WI38 (cell line): ENCODE measurements at regions not wholly inside any gene's neighbourhood (a gene's known extent, or its start where the extent isn't known, plus 50 kb on each side); places are given as distances from the start of the nearest gene placed in this dataset.

Experiments
- H3K4me3 ChIP-seq: 2 replicates; pipeline ENCODE4 v1.5.1; 2011; ENCODE audit warnings: low read depth, mild to moderate bottlenecking, control low read depth, low read length
- CTCF ChIP-seq: IDR thresholded peaks from 2 replicates; pipeline ENCODE4 v1.5.1; 2012; ENCODE audit warnings: low read depth, mild to moderate bottlenecking, control low read depth, low read length

DNA sequence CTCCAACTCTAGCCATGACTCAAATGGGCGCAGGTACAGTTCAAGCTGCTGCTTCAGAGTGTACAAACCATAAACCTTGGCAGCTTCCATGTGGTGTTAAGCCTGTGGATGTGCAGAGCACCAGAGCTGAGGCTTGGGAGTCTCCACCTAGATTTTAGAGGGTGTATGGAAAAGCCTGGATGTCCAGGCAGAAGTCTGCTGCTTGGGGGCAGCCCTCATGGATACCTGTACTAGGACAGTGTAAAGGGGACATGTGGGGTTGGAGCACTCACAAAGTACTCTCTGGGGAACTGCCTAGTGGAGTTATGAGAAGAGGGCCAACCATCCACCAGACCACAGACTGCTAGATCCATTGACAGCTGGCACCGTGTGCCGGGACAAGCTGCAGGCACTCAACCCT, 273.5 kb upstream of the ST8SIA4 start:
- no peak for TF ChIP-seq CTCF
- H3K4me3 ChIP-seq: no peak overlapping the region

DNA sequence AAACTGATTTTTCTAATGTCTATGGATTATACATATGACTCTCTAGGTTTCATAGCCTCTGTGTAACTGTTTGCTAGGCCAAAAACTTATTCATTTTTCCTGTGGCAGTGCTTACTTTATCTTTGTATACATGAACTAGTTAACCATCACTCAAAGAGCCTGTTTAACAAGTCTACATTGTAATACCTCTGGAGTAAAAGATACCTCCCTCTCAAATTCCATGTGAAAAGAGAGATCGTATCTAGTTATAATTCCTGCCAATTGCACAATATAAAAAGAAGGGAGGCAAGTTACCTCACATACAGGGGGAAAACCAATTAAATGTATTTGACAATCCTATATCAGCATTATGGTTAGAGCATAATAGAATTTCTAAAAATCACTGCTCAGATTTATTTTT, 271.9 kb upstream of the ST8SIA4 start:
- H3K4me3 ChIP-seq: no peak overlapping the region
- no peak for TF ChIP-seq CTCF

- no peak for TF ChIP-seq CTCF
These were observed 260.0 kb upstream of the ST8SIA4 start for GRCh38 chr5:101163088-101163487.

GRCh38 chr5:101160002-101160401, 256.9 kb upstream of the ST8SIA4 start:
- TF ChIP-seq CTCF: no peak
- H3K4me3 ChIP-seq: no peak overlapping the region

More at GRCh38 chr5:101163088-101163487, 260.0 kb upstream of the ST8SIA4 start:
- H3K4me3 ChIP-seq: no peak overlapping the region

DNA sequence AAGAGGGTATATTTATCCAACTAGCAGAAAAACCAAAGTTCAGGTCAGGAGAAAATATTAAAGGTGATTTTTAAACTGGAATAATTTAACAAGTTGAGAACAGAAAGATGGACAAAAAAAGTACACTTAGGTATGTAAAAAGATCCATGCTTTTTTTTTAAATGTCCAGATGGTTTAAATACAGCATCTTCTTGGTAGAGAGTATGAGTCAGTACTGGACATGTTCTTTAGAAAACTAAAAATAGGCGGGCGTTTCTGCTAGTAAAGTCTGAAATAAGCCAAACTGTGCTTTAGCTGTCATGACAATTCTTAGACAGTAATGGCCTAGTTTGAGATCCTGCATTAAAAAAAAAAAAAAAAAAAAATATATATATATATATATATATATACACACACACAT, 255.9 kb upstream of the ST8SIA4 start:
- no peak for TF ChIP-seq CTCF
- no peak overlapping the region for H3K4me3 ChIP-seq

DNA sequence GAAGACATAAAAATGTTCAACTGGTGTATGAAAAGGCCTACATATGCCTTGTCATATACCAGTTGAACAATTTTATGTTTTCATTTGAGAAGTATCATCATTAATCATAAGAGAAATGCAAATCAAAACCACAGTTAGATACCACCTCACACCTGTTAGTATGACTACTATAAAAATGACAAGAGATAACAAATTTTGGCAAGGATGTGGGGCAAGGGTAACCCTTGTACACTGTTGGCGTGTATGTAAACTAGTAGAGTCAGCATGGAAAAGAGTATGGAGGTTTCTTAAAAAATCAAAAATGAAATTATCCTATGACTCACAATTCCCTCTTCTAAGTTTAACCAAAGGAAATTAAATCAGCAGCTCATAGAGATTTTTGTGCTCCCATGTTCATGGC, 250.4 kb upstream of the ST8SIA4 start:
- H3K4me3 ChIP-seq: no peak overlapping the region
- TF ChIP-seq CTCF: no peak

- TF ChIP-seq CTCF: no peak
- no peak overlapping the region for H3K4me3 ChIP-seq
These were observed 240.4 kb upstream of the ST8SIA4 start for GRCh38 chr5:101143526-101143925.
